Epithelial cell of proximal tubule (primary cell): ENCODE measurements at regions not wholly inside any gene's neighbourhood (a gene's known extent, or its start where the extent isn't known, plus 50 kb on each side); places are given as distances from the start of the nearest gene placed in this dataset.

ENCODE experiments used
- DNase-seq: peaks from one replicate; pipeline ENCODE4 v3.0.0-alpha.2; 2011; ENCODE audit warnings: low read depth
- H3K4me3 ChIP-seq: 2 replicates; pipeline ENCODE4 v1.5.1; 2011; ENCODE audit warnings: low read depth, mild to moderate bottlenecking, low read length
- CTCF ChIP-seq: conservative IDR thresholded peaks from 2 replicates; pipeline ENCODE4 v1.5.1; 2012; ENCODE audit warnings: low read depth, mild to moderate bottlenecking, low read length

- H3K4me3 ChIP-seq: no peak overlapping the region
- no peak for DNase-seq
- no peak for TF ChIP-seq CTCF
These were observed 404.9 kb upstream of the SYT4 start for GRCh38 chr18:43682196-43682595.

- no peak for TF ChIP-seq CTCF
- no peak overlapping the region for H3K4me3 ChIP-seq
- no peak for DNase-seq
These were observed 409.4 kb upstream of the SYT4 start for GRCh38 chr18:43686709-43687108.

GRCh38 chr18:43692099-43692690 lies 414.9 kb upstream of the SYT4 start:
- DNase-seq: peak; percentile 6
- H3K4me3 ChIP-seq: no peak overlapping the region
- no peak for TF ChIP-seq CTCF

GRCh38 chr18:43702399-43702798 lies 425.1 kb upstream of the SYT4 start:
- no peak for TF ChIP-seq CTCF
- no peak overlapping the region for H3K4me3 ChIP-seq
- no peak for DNase-seq

GRCh38 chr18:43703050-43703449 lies 425.8 kb upstream of the SYT4 start:
- DNase-seq: no peak
- H3K4me3 ChIP-seq: no peak overlapping the region
- TF ChIP-seq CTCF: no peak

GRCh38 chr18:43705850-43706249 lies 428.6 kb upstream of the SYT4 start:
- H3K4me3 ChIP-seq: no peak overlapping the region
- no peak for DNase-seq
- TF ChIP-seq CTCF: no peak

- no peak for DNase-seq
- TF ChIP-seq CTCF: no peak
- no peak overlapping the region for H3K4me3 ChIP-seq
These were observed 432.8 kb upstream of the SYT4 start for GRCh38 chr18:43710135-43710534.
